ENCODE measurements at regions not wholly inside any gene's neighbourhood (a gene's known extent, or its start where the extent isn't known, plus 50 kb on each side); places are given as distances from the start of the nearest gene placed in this dataset.
"Not testable (repeated sequence)": the region's sequence is repeated elsewhere in the genome, so short reads cannot be mapped to it uniquely, and the experiment has no call there.

- DNase-seq (ENCODE audit: low read depth) = no peak
These were observed 67.7 kb downstream of the SMIM20 start for GRCh38 chr4:25981749-25982148.

- no peak for DNase-seq (ENCODE audit: low read depth)
These were observed 68.9 kb downstream of the SMIM20 start for GRCh38 chr4:25982962-25983361.

- no peak for DNase-seq (ENCODE audit: low read depth)
These were observed 70.2 kb downstream of the SMIM20 start for GRCh38 chr4:25984266-25984665.

GRCh38 chr4:25984796-25985195 lies 70.8 kb downstream of the SMIM20 start:
- no peak for DNase-seq (ENCODE audit: low read depth)

GRCh38 chr4:25986807-25987206 lies 72.8 kb downstream of the SMIM20 start:
- no peak for DNase-seq (ENCODE audit: low read depth)

- no peak for DNase-seq (ENCODE audit: low read depth)
These were observed 77.3 kb downstream of the SMIM20 start for GRCh38 chr4:25991340-25991739.

GRCh38 chr4:25993395-25994185 lies 79.6 kb downstream of the SMIM20 start:
- DNase-seq (ENCODE audit: low read depth) = no peak

GRCh38 chr4:25994577-25994976 lies 80.6 kb downstream of the SMIM20 start:
- peak; percentile 38 for DNase-seq (ENCODE audit: low read depth)

- DNase-seq (ENCODE audit: low read depth) = no peak
These were observed 86.4 kb downstream of the SMIM20 start for GRCh38 chr4:26000274-26000950.

- DNase-seq (ENCODE audit: low read depth) = no peak
These were observed 87.4 kb downstream of the SMIM20 start for GRCh38 chr4:26001413-26001812.

GRCh38 chr4:26001816-26002215 lies 87.8 kb downstream of the SMIM20 start:
- DNase-seq (ENCODE audit: low read depth) = no peak

- DNase-seq (ENCODE audit: low read depth) = no peak
These were observed 89.0 kb downstream of the SMIM20 start for GRCh38 chr4:26003056-26003455.

GRCh38 chr4:26004290-26004689 lies 90.3 kb downstream of the SMIM20 start:
- no peak for DNase-seq (ENCODE audit: low read depth)

- DNase-seq (ENCODE audit: low read depth) = no peak
These were observed 91.7 kb downstream of the SMIM20 start for GRCh38 chr4:26005764-26006163.

- no peak for DNase-seq (ENCODE audit: low read depth)
These were observed 94.7 kb downstream of the SMIM20 start for GRCh38 chr4:26008737-26009136.

- no peak for DNase-seq (ENCODE audit: low read depth)
These were observed 95.5 kb downstream of the SMIM20 start for GRCh38 chr4:26009502-26009901.

GRCh38 chr4:26010304-26010703 lies 96.3 kb downstream of the SMIM20 start:
- DNase-seq (ENCODE audit: low read depth) = no peak

- DNase-seq (ENCODE audit: low read depth) = no peak
These were observed 99.6 kb downstream of the SMIM20 start for GRCh38 chr4:26013629-26014028.

- peak; percentile 74 for DNase-seq (ENCODE audit: low read depth)
These were observed 101.2 kb downstream of the SMIM20 start for GRCh38 chr4:26015133-26015651.

- no peak for DNase-seq (ENCODE audit: low read depth)
These were observed 101.9 kb downstream of the SMIM20 start for GRCh38 chr4:26015906-26016305.

- no peak for DNase-seq (ENCODE audit: low read depth)
These were observed 103.5 kb downstream of the SMIM20 start for GRCh38 chr4:26017531-26017930.

- DNase-seq (ENCODE audit: low read depth) = not testable (repeated sequence)
These were observed 104.1 kb downstream of the SMIM20 start for GRCh38 chr4:26017961-26018700.

Measured in HS-5 (cell line).